Esophagus squamous epithelium (tissue), 5 donors: ENCODE measurements at regions not wholly inside any gene's neighbourhood (a gene's known extent, or its start where the extent isn't known, plus 50 kb on each side); places are given as distances from the start of the nearest gene placed in this dataset.

ENCODE experiments used
- DNase-seq: peaks from one replicate; lab custom pipeline; 2025; lab: John Stamatoyannopoulos, UW
- H3K27ac ChIP-seq, 4 donors: fragments of 200-600 bp; sonication (generic); one replicate each; pipeline ENCODE4 v1.5.1; 2016 to 2019; ENCODE audit warnings: mild to moderate bottlenecking in 1 of 4
- H3K27me3 ChIP-seq, 4 donors: fragments of 200-600 bp; sonication (generic); 1 replicate in 3 of 4; 2 replicates in 1 of 4; pipeline versions ENCODE4 v1.5.1 to v1.6.0; 2017 to 2021; ENCODE audit warnings: antibody characterized with exemption in 1 of 4
- H3K36me3 ChIP-seq, 3 donors: fragments of 200-600 bp; sonication (generic); one replicate each; pipeline ENCODE4 v1.5.1; 2016 to 2019
- H3K4me1 ChIP-seq, 3 donors: fragments of 200-600 bp; sonication (generic); one replicate each; pipeline ENCODE4 v1.5.1; 2017 to 2019
- H3K4me3 ChIP-seq, 4 donors: fragments of 200-600 bp; sonication (generic); 1 replicate in 3 of 4; 2 replicates in 1 of 4; pipeline ENCODE4 v1.5.1; 2016 to 2019; ENCODE audit warnings: mild to moderate bottlenecking in 2 of 4, moderate library complexity in 1 of 4
- H3K9me3 ChIP-seq, 3 donors: fragments of 200-600 bp; sonication (generic); one replicate each; pipeline ENCODE4 v1.5.1; 2016 to 2019
- CTCF ChIP-seq, 6 experiments: fragments of 450-650 bp in 4 of 6; fragments of 200-600 bp in 2 of 6; sonication (generic) in 2 of 6; IDR thresholded peaks; one replicate each; pipeline ENCODE4 v1.5.1; 2016 to 2019; ENCODE audit warnings: antibody characterized with exemption in 6 of 6, mild to moderate bottlenecking in 4 of 6, moderate library complexity in 4 of 6
- POLR2A ChIP-seq, 4 donors: fragments of 450-650 bp; IDR thresholded peaks; one replicate each; pipeline ENCODE4 v1.6.1; 2017; ENCODE audit warnings: antibody characterized with exemption in 4 of 4, mild to moderate bottlenecking in 4 of 4, moderate library complexity in 3 of 4
- WGBS, 2 donors: methylation state at CpG; one replicate each; pipeline ENCODE4 v1.1.5; 2018; 5-methylcytosine and 5-hydroxymethylcytosine counted together
- intact Hi-C: fragments of 100-400 bp; cut with DNase I; formaldehyde crosslinking; loops from one replicate; pipeline ENCODE4 v1.15.0; 2022
- donor health status: DM: yes; HTN: yes; CAD: no.

GRCh38 chrX:147468600-147468999 is 443.1 kb upstream of the FMR1 start:
- TF ChIP-seq POLR2A (IDR thresholded peaks at IDR 0.05) (no peak), CTCF (IDR thresholded peaks at IDR 0.05) (no peak)
- no peak for DNase-seq
- intact Hi-C loops: no loop called here
- Histone ChIP-seq H3K36me3 (no peaks in the 10 kb centered on the region), H3K4me1 (no peaks in the 10 kb centered on the region), H3K9me3 (no peaks in the 10 kb centered on the region), H3K27ac (no peak overlapping the region), H3K4me3 (no peak overlapping the region), H3K27me3 (no peaks in the 10 kb centered on the region)
- WGBS, 2 donors: 45 to 57% methylated on average over 4 of the region's 4 CpGs

- H3K9me3 ChIP-seq: no peaks in the 10 kb centered on the region
- no peaks in the 10 kb centered on the region for H3K36me3 ChIP-seq
- 25 to 29% methylated on average over 7 of the region's 7 CpGs for WGBS, 2 donors
- intact Hi-C loops: no loop called here
- no peak overlapping the region for H3K27ac ChIP-seq
- H3K4me3 ChIP-seq: no peak overlapping the region
- no peaks in the 10 kb centered on the region for H3K27me3 ChIP-seq
- DNase-seq: no peak
- no peaks in the 10 kb centered on the region for H3K4me1 ChIP-seq
- TF ChIP-seq POLR2A (IDR thresholded peaks at IDR 0.05) (no peak), CTCF (IDR thresholded peaks at IDR 0.05) (no peak)
Measured at GRCh38 chrX:147476008-147476407, 435.7 kb upstream of the FMR1 start.

- intact Hi-C loops: no loop called here
- WGBS, 2 donors: 85% methylated on average over 2 of the region's 2 CpGs; no CpG with 5 or more reads in 1 of the 2 donors
- TF ChIP-seq CTCF (IDR thresholded peaks at IDR 0.05): no peak
- TF ChIP-seq POLR2A (IDR thresholded peaks at IDR 0.05): no peak
Measured at GRCh38 chrX:147478899-147479298, 432.8 kb upstream of the FMR1 start.

GRCh38 chrX:147485207-147485606 is 426.5 kb upstream of the FMR1 start:
- DNase-seq: no peak
- no peaks in the 10 kb centered on the region for H3K4me1 ChIP-seq
- no peaks in the 10 kb centered on the region for H3K9me3 ChIP-seq
- no CpG with 5 or more reads among the region's 2 CpGs for WGBS, 2 donors
- no peak overlapping the region for H3K4me3 ChIP-seq
- intact Hi-C loops: no loop called here
- H3K27me3 ChIP-seq: no peaks in the 10 kb centered on the region
- TF ChIP-seq POLR2A (IDR thresholded peaks at IDR 0.05): no peak
- TF ChIP-seq CTCF (IDR thresholded peaks at IDR 0.05): no peak
- H3K27ac ChIP-seq: no peak overlapping the region
- H3K36me3 ChIP-seq: no peaks in the 10 kb centered on the region

More at GRCh38 chrX:147478899-147479298, 432.8 kb upstream of the FMR1 start:
- H3K4me1 ChIP-seq: no peaks in the 10 kb centered on the region
- DNase-seq: no peak
- H3K4me3 ChIP-seq: no peak overlapping the region
- H3K36me3 ChIP-seq: no peaks in the 10 kb centered on the region
- H3K27ac ChIP-seq: no peak overlapping the region
- no peaks in the 10 kb centered on the region for H3K9me3 ChIP-seq
- no peaks in the 10 kb centered on the region for H3K27me3 ChIP-seq

- TF ChIP-seq CTCF (IDR thresholded peaks at IDR 0.05) (no peak), POLR2A (IDR thresholded peaks at IDR 0.05) (no peak)
- no peak overlapping the region for H3K4me3 ChIP-seq
- H3K27ac ChIP-seq: no peak overlapping the region
- no peaks in the 10 kb centered on the region for H3K36me3 ChIP-seq
- no peaks in the 10 kb centered on the region for H3K4me1 ChIP-seq
- H3K27me3 ChIP-seq: no peaks in the 10 kb centered on the region
- no peak for DNase-seq
- no peaks in the 10 kb centered on the region for H3K9me3 ChIP-seq
- intact Hi-C loops: no loop called here
- WGBS, 2 donors: 14 to 17% methylated on average over 1 of the region's 1 CpG
Measured at GRCh38 chrX:147494365-147494764, 417.4 kb upstream of the FMR1 start.
